ENCODE measurements at regions not wholly inside any gene's neighbourhood (a gene's known extent, or its start where the extent isn't known, plus 50 kb on each side); places are given as distances from the start of the nearest gene placed in this dataset.

DNA sequence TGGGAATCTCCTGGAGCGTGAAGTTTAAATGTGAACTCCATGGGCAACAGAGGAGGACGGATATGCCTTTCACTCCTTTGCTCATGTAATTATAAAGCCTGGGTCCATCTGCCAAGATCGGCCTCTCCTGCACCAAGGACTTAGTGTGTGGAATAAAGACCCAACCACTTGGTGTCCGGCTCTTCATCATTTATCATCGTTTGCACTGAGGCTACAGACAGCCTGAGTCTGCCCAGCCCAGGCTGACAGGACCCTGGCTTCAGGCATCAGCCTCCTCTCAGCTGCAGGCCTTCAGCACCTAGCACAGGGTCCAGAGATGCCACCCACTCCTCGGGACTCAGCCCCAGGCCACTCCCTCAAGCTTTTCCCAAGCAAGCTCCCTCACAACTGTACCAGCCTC is 206.8 kb upstream of the IPO5 start:
- DNase-seq (no peak), ATAC-seq (ENCODE audit: low read depth) (no peak)
- CTCF ChIA-PET = no interaction called here
- Mint-ChIP-seq H3K27ac (no peak overlapping the region), H3K36me3 (ENCODE audit: low read depth) (no peaks in the 10 kb centered on the region), H3K9me3 (no peaks in the 10 kb centered on the region), H3K4me3 (no peak overlapping the region), H3K4me1 (no peaks in the 10 kb centered on the region), H3K27me3 (no peaks in the 10 kb centered on the region)
- TF ChIP-seq, protein P1, sequence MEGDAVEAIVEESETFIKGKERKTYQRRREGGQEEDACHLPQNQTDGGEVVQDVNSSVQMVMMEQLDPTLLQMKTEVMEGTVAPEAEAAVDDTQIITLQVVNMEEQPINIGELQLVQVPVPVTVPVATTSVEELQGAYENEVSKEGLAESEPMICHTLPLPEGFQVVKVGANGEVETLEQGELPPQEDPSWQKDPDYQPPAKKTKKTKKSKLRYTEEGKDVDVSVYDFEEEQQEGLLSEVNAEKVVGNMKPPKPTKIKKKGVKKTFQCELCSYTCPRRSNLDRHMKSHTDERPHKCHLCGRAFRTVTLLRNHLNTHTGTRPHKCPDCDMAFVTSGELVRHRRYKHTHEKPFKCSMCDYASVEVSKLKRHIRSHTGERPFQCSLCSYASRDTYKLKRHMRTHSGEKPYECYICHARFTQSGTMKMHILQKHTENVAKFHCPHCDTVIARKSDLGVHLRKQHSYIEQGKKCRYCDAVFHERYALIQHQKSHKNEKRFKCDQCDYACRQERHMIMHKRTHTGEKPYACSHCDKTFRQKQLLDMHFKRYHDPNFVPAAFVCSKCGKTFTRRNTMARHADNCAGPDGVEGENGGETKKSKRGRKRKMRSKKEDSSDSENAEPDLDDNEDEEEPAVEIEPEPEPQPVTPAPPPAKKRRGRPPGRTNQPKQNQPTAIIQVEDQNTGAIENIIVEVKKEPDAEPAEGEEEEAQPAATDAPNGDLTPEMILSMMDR (IDR thresholded peaks at IDR 0.05) = no peak
- POLR2A ChIA-PET = no interaction called here
- intact Hi-C loops (cut with micrococcal nuclease) = no loop called here

DNA sequence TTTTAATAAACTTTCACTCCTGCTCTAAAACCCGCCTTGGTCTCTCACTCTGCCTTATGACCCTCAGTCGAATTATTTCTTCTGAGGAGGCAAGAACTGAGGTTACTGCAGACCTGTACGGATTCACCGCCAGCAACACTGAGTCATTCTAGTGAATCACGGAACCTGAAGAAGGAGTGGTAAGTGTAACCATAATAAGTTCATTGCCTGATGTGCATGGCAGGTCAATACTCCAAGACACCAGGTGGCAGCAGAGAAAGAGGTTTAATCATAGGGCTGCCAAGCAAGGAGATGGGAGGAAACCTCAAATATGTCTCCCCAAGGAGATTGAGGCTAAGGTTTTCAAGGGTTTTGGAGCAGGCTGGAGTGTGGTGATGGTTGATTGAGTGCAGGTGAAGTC is 204.3 kb upstream of the IPO5 start:
- H3K27ac Mint-ChIP-seq = no peak overlapping the region
- no peak overlapping the region for H3K4me3 Mint-ChIP-seq
- POLR2A ChIA-PET = no interaction called here
- no peaks in the 10 kb centered on the region for H3K4me1 Mint-ChIP-seq
- intact Hi-C loops (cut with micrococcal nuclease) = no loop called here
- DNase-seq (no peak), ATAC-seq (ENCODE audit: low read depth) (no peak)
- H3K36me3 Mint-ChIP-seq (ENCODE audit: low read depth) = no peaks in the 10 kb centered on the region
- H3K9me3 Mint-ChIP-seq = no peaks in the 10 kb centered on the region
- CTCF ChIA-PET = no interaction called here
- peaks cover 2% of the 10 kb centered on the region for H3K27me3 Mint-ChIP-seq
- TF ChIP-seq, protein P1 (IDR thresholded peaks at IDR 0.05) = no peak

DNA sequence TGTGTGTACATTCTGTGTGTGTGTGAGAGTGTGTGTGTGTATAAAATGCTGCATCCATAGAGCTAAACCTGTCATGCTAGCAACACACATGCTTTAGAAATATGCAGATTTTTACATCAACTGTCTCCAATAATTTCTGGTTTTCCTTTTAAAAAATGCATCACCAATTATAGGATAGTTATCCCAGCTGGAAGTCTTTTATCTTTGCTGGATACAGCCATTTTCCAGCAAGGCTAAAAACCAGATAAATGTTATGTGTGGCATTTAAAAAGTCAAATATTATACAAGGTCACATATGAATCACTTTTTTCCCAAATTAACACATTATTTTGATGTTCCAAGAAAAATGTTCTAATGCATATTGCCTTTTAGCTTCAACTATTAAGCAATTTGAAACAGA is 202.0 kb upstream of the IPO5 start:
- H3K27ac Mint-ChIP-seq = no peak overlapping the region
- ATAC-seq (ENCODE audit: low read depth) (no peak), DNase-seq (no peak)
- ChIA-PET CTCF (no interaction called here), POLR2A (no interaction called here)
- intact Hi-C loops (cut with micrococcal nuclease) = no loop called here
- H3K9me3 Mint-ChIP-seq = no peaks in the 10 kb centered on the region
- no peak overlapping the region for H3K4me3 Mint-ChIP-seq
- TF ChIP-seq, protein P1 (IDR thresholded peaks at IDR 0.05) = no peak
- no peaks in the 10 kb centered on the region for H3K4me1 Mint-ChIP-seq
- peaks cover 5% of the 10 kb centered on the region for H3K27me3 Mint-ChIP-seq
- no peaks in the 10 kb centered on the region for H3K36me3 Mint-ChIP-seq (ENCODE audit: low read depth)

DNA sequence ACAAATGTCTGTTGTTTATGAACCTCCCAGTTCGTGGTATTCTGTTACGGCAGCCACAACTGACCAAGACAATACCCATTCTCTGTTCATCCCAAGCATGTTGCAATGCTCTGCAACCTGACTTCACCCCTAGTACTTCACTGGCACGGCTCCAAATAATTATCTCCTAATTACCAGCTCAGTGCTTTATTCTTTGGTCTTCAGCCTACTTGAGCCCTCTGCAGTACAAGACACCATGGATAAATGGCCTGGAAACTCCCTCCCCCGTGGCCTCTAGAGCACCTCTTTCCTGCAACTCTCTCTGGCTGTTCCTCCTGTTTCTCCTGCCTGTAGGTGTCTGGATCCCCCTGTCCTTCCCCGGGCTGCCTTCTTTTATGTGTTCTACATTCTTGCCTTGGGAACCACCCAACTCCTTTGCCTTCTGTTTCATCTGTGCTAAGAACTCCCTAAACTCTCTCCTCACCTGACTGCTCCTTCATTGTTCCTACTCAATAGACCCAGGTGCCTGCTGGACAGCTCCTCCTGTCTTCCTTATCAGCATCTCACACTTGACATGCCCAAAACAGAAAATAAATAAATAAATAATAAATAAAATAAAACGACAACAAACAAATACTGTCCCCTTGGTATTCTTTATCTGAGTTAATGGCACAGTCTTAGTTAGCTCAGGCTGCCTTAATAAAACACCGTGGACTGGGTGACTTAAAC is 200.4 kb upstream of the IPO5 start:
- TF ChIP-seq, protein P1 (IDR thresholded peaks at IDR 0.05) = no peak
- Mint-ChIP-seq H3K27ac (no peak overlapping the region), H3K36me3 (ENCODE audit: low read depth) (no peaks in the 10 kb centered on the region), H3K27me3 (peaks cover 5% of the 10 kb centered on the region), H3K4me3 (no peak overlapping the region), H3K4me1 (no peaks in the 10 kb centered on the region), H3K9me3 (no peaks in the 10 kb centered on the region)
- DNase-seq (no peak), ATAC-seq (ENCODE audit: low read depth) (no peak)
- intact Hi-C loops (cut with micrococcal nuclease) = no loop called here
- CTCF ChIA-PET = no interaction called here
- POLR2A ChIA-PET = no interaction called here

DNA sequence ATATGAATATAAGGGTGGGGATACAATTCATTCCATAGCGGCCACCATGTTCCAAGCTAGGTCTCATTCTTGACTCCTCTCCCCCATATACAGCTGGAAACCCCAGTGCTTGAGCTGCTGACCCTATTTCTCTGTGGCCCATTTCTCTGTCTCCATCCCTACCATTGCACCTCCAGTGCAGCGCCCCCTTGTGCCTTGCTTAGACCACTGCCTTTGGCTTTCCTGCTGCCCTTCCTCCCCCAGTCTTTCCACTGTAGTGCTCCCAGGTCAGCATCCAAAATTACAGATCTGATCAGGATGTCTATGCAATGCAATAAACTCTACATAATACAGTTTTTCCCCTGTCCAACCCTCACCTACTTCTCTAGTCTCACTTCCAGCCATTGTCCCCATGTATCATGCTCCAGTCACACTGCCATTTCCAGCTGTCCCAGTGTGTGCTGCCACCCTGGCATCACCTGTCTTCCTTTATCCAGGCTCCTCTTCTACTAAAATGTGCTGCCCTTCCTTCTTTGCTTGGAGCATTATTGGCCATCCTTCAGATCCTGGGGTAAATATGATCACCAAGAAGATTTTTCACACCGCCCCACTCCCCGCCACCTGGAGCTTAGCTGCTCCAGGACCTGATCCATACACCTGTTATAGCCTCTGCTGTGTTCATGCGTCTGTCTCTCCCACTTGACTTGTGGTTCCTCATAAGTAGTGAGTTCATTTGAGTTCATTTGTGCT is 199.4 kb upstream of the IPO5 start:
- H3K9me3 Mint-ChIP-seq = no peaks in the 10 kb centered on the region
- CTCF ChIA-PET = no interaction called here
- H3K27ac Mint-ChIP-seq = no peak overlapping the region
- POLR2A ChIA-PET = no interaction called here
- H3K27me3 Mint-ChIP-seq = peaks cover 7% of the 10 kb centered on the region
- H3K4me3 Mint-ChIP-seq = no peak overlapping the region
- no peak for ATAC-seq (ENCODE audit: low read depth)
- DNase-seq = no peak
- intact Hi-C loops (cut with micrococcal nuclease) = no loop called here
- TF ChIP-seq, protein P1 (IDR thresholded peaks at IDR 0.05) = no peak
- H3K4me1 Mint-ChIP-seq = no peaks in the 10 kb centered on the region
- H3K36me3 Mint-ChIP-seq (ENCODE audit: low read depth) = no peaks in the 10 kb centered on the region

Measured in activated B cell treated with CpG ODN at 0.5 μM for 24 hours (primary cell).